OCI-LY7 (cell line): ENCODE measurements at regions not wholly inside any gene's neighbourhood (a gene's known extent, or its start where the extent isn't known, plus 50 kb on each side); places are given as distances from the start of the nearest gene placed in this dataset.

ENCODE experiments used
- BruUV-seq: library from RNA; stranded (reverse); fragments of 400-500 nt; replicated peaks from 2 replicates; lab custom pipeline; 2021; lab: Mats Ljungman, UMichigan
- CTCF ChIA-PET: fragments of 300-600 bp; sonication (Branson Sonifier 250); formaldehyde crosslinking; loops from one replicate; lab custom pipeline; 2022; ENCODE audit warnings: antibody characterized with exemption; ENCODE audit not compliant: unreplicated experiment; lab: Charles Lee
- POLR2A ChIA-PET: fragments of 300-600 bp; sonication (Branson Sonifier 250); formaldehyde crosslinking; loops from one replicate; lab custom pipeline; 2022; ENCODE audit warnings: antibody characterized with exemption; lab: Charles Lee
- DNase-seq: peaks from one replicate; pipeline ENCODE4 v3.0.0-alpha.2; 2015; ENCODE audit warnings: low spot score
- H2AFZ ChIP-seq: fragments of 200-600 bp; sonication (generic), shearing (Covaris generic); 2 replicates; pipeline ENCODE4 v1.6.1; 2014; ENCODE audit warnings: mild to moderate bottlenecking, antibody characterized with exemption, low read length, moderate library complexity
- H3K27ac ChIP-seq: fragments of 200-600 bp; sonication (generic); 2 replicates; pipeline ENCODE4 v1.5.1; 2014; ENCODE audit warnings: mixed run types, low read depth, mild to moderate bottlenecking, moderate library complexity, low read length, inconsistent platforms; ENCODE audit not compliant: poor library complexity, severe bottlenecking
- H3K36me3 ChIP-seq: fragments of 200-600 bp; sonication (generic); 2 replicates; pipeline ENCODE4 v1.6.1; 2014; ENCODE audit warnings: mild to moderate bottlenecking, antibody characterized with exemption, low read length, moderate library complexity, mixed read lengths; ENCODE audit not compliant: insufficient read depth
- H3K4me1 ChIP-seq: fragments of 200-600 bp; sonication (generic); 2 replicates; pipeline ENCODE4 v1.5.1; 2014; ENCODE audit warnings: mild to moderate bottlenecking, low read length; ENCODE audit not compliant: insufficient read depth, poor library complexity, severe bottlenecking
- H3K4me2 ChIP-seq: fragments of 200-600 bp; sonication (generic); 2 replicates; pipeline ENCODE4 v1.6.1; 2014; ENCODE audit warnings: mild to moderate bottlenecking, low read length
- H3K4me3 ChIP-seq: fragments of 200-600 bp; sonication (generic); 2 replicates; pipeline ENCODE4 v1.5.1; 2014; ENCODE audit warnings: mild to moderate bottlenecking, low read depth, low read length; ENCODE audit not compliant: poor library complexity, severe bottlenecking
- H3K79me2 ChIP-seq: fragments of 200-600 bp; sonication (generic); 2 replicates; pipeline ENCODE4 v1.6.1; 2016; ENCODE audit warnings: low read depth, mild to moderate bottlenecking, low read length, moderate library complexity, mixed read lengths; ENCODE audit not compliant: insufficient read depth
- H3K9me2 ChIP-seq: fragments of 200-600 bp; sonication (generic); 2 replicates; pipeline ENCODE4 v1.6.1; 2016; ENCODE audit warnings: mild to moderate bottlenecking, low read length, mixed read lengths; ENCODE audit not compliant: insufficient read depth
- H3K9me3 ChIP-seq: fragments of 200-600 bp; sonication (generic); 2 replicates; pipeline ENCODE4 v1.6.1; 2014; ENCODE audit warnings: mild to moderate bottlenecking, mixed run types, low read length, mixed read lengths
- H4K20me1 ChIP-seq: fragments of 200-600 bp; sonication (generic); 2 replicates; pipeline ENCODE4 v1.6.1; 2014; ENCODE audit warnings: mild to moderate bottlenecking, antibody characterized with exemption, low read length, moderate library complexity, mixed read lengths; ENCODE audit not compliant: insufficient read depth
- CTCF ChIP-seq: fragments of 200-600 bp; sonication (generic); conservative IDR thresholded peaks from 2 replicates; pipeline ENCODE4 v1.5.1; 2014; ENCODE audit warnings: mild to moderate bottlenecking, antibody characterized with exemption, low read length, moderate library complexity, mixed read lengths
- EZH2phosphoT487 ChIP-seq: fragments of 200-600 bp; sonication (generic); IDR thresholded peaks from 2 replicates; pipeline ENCODE4 v1.6.1; 2018; ENCODE audit warnings: low read depth, borderline replicate concordance, mild to moderate bottlenecking, mixed run types, antibody characterized with exemption, low read length, moderate library complexity, mixed read lengths
- intact Hi-C: fragments of 100-400 bp; cut with micrococcal nuclease; formaldehyde crosslinking; loops from one replicate; pipeline ENCODE4 v1.10.0; 2022; ENCODE audit not compliant: unreplicated experiment

- Histone ChIP-seq H3K4me2 (no peak overlapping the region), H4K20me1 (no peaks in the 10 kb centered on the region), H2AFZ (no peak overlapping the region), H3K9me2 (no peaks in the 10 kb centered on the region), H3K27ac (no peak overlapping the region), H3K4me3 (no peak overlapping the region), H3K79me2 (no peaks in the 10 kb centered on the region), H3K36me3 (no peaks in the 10 kb centered on the region), H3K9me3 (no peaks in the 10 kb centered on the region), H3K4me1 (no peaks in the 10 kb centered on the region)
- intact Hi-C loops: no loop called here
- CTCF ChIA-PET: no interaction called here
- DNase-seq: no peak
- POLR2A ChIA-PET: no interaction called here
- TF ChIP-seq CTCF: no peak
- no peak for TF ChIP-seq EZH2phosphoT487
- BruUV-seq: no TSS peak
These were observed 674.2 kb upstream of the CHAC2 start for GRCh38 chr2:53093355-53093754.

GRCh38 chr2:53091183-53091582, 676.4 kb upstream of the CHAC2 start:
- Histone ChIP-seq H3K9me3 (no peaks in the 10 kb centered on the region), H3K9me2 (no peaks in the 10 kb centered on the region), H2AFZ (no peak overlapping the region), H3K4me3 (no peak overlapping the region), H3K27ac (no peak overlapping the region), H3K36me3 (no peaks in the 10 kb centered on the region), H3K4me1 (no peaks in the 10 kb centered on the region), H4K20me1 (no peaks in the 10 kb centered on the region), H3K4me2 (no peak overlapping the region), H3K79me2 (no peaks in the 10 kb centered on the region)
- TF ChIP-seq CTCF: no peak
- no peak for TF ChIP-seq EZH2phosphoT487
- no TSS peak for BruUV-seq
- DNase-seq: no peak
- CTCF ChIA-PET: no interaction called here
- POLR2A ChIA-PET: no interaction called here
- intact Hi-C loops: no loop called here

- Histone ChIP-seq H3K36me3 (no peaks in the 10 kb centered on the region), H3K4me1 (no peaks in the 10 kb centered on the region), H3K79me2 (no peaks in the 10 kb centered on the region), H3K4me3 (no peak overlapping the region), H2AFZ (no peak overlapping the region), H4K20me1 (no peaks in the 10 kb centered on the region), H3K27ac (no peak overlapping the region), H3K9me3 (no peaks in the 10 kb centered on the region), H3K9me2 (no peaks in the 10 kb centered on the region), H3K4me2 (no peak overlapping the region)
- BruUV-seq: no TSS peak
- ChIA-PET CTCF (no interaction called here), POLR2A (interaction anchor here (0.7 kb wide), 1 partner anchor 385 kb away, joined by 3 read pairs; no protein-coding TSS in a partner anchor)
- no peak for DNase-seq
- TF ChIP-seq CTCF (no peak), EZH2phosphoT487 (no peak)
- intact Hi-C loops: no loop called here
These were observed 679.6 kb upstream of the CHAC2 start for GRCh38 chr2:53087874-53088461.
